Right atrium auricular region (tissue), 2 donors: ENCODE measurements at regions not wholly inside any gene's neighbourhood (a gene's known extent, or its start where the extent isn't known, plus 50 kb on each side); places are given as distances from the start of the nearest gene placed in this dataset.

Source experiments
- DNase-seq: peaks from one replicate; pipeline ENCODE4 v3.0.0-alpha.2; 2019; ENCODE audit warnings: low spot score
- H3K27ac ChIP-seq, 2 donors: fragments of 200-600 bp; sonication (generic); 1 replicate in 1 of 2; 2 replicates in 1 of 2; pipeline ENCODE4 v1.5.1; 2016 to 2019
- H3K27me3 ChIP-seq, 2 donors: fragments of 200-600 bp; sonication (generic); one replicate each; pipeline versions ENCODE4 v1.5.1 to v1.6.0; 2017 to 2019
- H3K36me3 ChIP-seq: fragments of 200-600 bp; sonication (generic); one replicate; pipeline ENCODE4 v1.5.1; 2016
- H3K4me1 ChIP-seq, 2 donors: fragments of 200-600 bp; sonication (generic); one replicate each; pipeline versions ENCODE4 v1.5.1 to v1.6.0; 2017 to 2019
- H3K4me3 ChIP-seq, 2 donors: fragments of 200-600 bp; sonication (generic); 1 replicate in 1 of 2; 2 replicates in 1 of 2; pipeline ENCODE4 v1.5.1; 2017 to 2019; ENCODE audit warnings: mild to moderate bottlenecking in 1 of 2, moderate library complexity in 1 of 2
- H3K9me3 ChIP-seq, 2 donors: fragments of 200-600 bp; sonication (generic); one replicate each; pipeline ENCODE4 v1.5.1; 2019
- TF ChIP-seq, protein P1 (sequence below), 2 donors: fragments of 200-600 bp; sonication (generic); IDR thresholded peaks; one replicate each; pipeline ENCODE4 v1.5.1; 2019; ENCODE audit warnings: antibody characterized with exemption in 2 of 2

- no peak overlapping the region for H3K27ac ChIP-seq
- no peaks in the 10 kb centered on the region for H3K27me3 ChIP-seq
- no peaks in the 10 kb centered on the region for H3K36me3 ChIP-seq
- TF ChIP-seq, protein P1, sequence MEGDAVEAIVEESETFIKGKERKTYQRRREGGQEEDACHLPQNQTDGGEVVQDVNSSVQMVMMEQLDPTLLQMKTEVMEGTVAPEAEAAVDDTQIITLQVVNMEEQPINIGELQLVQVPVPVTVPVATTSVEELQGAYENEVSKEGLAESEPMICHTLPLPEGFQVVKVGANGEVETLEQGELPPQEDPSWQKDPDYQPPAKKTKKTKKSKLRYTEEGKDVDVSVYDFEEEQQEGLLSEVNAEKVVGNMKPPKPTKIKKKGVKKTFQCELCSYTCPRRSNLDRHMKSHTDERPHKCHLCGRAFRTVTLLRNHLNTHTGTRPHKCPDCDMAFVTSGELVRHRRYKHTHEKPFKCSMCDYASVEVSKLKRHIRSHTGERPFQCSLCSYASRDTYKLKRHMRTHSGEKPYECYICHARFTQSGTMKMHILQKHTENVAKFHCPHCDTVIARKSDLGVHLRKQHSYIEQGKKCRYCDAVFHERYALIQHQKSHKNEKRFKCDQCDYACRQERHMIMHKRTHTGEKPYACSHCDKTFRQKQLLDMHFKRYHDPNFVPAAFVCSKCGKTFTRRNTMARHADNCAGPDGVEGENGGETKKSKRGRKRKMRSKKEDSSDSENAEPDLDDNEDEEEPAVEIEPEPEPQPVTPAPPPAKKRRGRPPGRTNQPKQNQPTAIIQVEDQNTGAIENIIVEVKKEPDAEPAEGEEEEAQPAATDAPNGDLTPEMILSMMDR (IDR thresholded peaks at IDR 0.05) = no peak
- no peaks in the 10 kb centered on the region for H3K9me3 ChIP-seq
- H3K4me3 ChIP-seq = no peak overlapping the region
- no peaks in the 10 kb centered on the region for H3K4me1 ChIP-seq
- DNase-seq = no peak
Measured at GRCh38 chr6:80553071-80553740, 446.7 kb downstream of the BCKDHB start.

GRCh38 chr6:80550748-80551147 lies 444.3 kb downstream of the BCKDHB start:
- no peak overlapping the region for H3K4me3 ChIP-seq

DNA sequence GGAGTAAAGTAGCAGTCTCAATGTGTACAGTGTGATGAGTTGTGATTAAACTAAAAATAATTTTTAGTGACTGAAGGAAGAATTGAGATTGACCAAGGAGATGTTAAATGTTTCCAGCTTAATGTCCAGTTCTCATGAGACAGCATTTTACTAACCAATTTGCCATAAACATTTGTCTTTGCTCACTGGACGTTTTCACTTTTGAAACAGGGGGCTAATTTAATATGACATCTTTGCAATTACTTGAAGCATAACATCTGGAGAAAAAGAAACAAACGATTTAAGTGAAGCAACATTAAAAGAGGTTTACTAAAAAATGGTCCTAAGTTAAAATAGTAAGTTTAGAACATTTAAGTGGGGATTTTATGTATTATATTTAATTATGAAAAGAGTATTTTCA lies 443.8 kb downstream of the BCKDHB start:
- DNase-seq = no peak
- no peak overlapping the region for H3K4me3 ChIP-seq

More at GRCh38 chr6:80550748-80551147, 444.3 kb downstream of the BCKDHB start:
- H3K36me3 ChIP-seq = no peaks in the 10 kb centered on the region
- H3K9me3 ChIP-seq = no peaks in the 10 kb centered on the region
- H3K27me3 ChIP-seq = no peaks in the 10 kb centered on the region
- no peak overlapping the region for H3K27ac ChIP-seq
- DNase-seq = no peak
- TF ChIP-seq, protein P1 (IDR thresholded peaks at IDR 0.05) = no peak
- H3K4me1 ChIP-seq = no peaks in the 10 kb centered on the region

GRCh38 chr6:80548532-80548931 lies 442.1 kb downstream of the BCKDHB start:
- DNase-seq = no peak
- Histone ChIP-seq H3K4me1 (no peaks in the 10 kb centered on the region), H3K9me3 (no peaks in the 10 kb centered on the region), H3K4me3 (no peak overlapping the region), H3K27ac (no peak overlapping the region), H3K36me3 (no peaks in the 10 kb centered on the region), H3K27me3 (no peaks in the 10 kb centered on the region)
- TF ChIP-seq, protein P1 (IDR thresholded peaks at IDR 0.05) = no peak

More for the DNA sequence above, 443.8 kb downstream of the BCKDHB start:
- Histone ChIP-seq H3K27ac (no peak overlapping the region), H3K9me3 (no peaks in the 10 kb centered on the region), H3K4me1 (no peaks in the 10 kb centered on the region), H3K36me3 (no peaks in the 10 kb centered on the region), H3K27me3 (no peaks in the 10 kb centered on the region)
- TF ChIP-seq, protein P1 (IDR thresholded peaks at IDR 0.05) = no peak

- H3K27me3 ChIP-seq = no peaks in the 10 kb centered on the region
- no peak overlapping the region for H3K27ac ChIP-seq
- H3K36me3 ChIP-seq = no peaks in the 10 kb centered on the region
- no peak overlapping the region for H3K4me3 ChIP-seq
- no peak for DNase-seq
- TF ChIP-seq, protein P1 (IDR thresholded peaks at IDR 0.05) = no peak
- H3K4me1 ChIP-seq = no peaks in the 10 kb centered on the region
- no peaks in the 10 kb centered on the region for H3K9me3 ChIP-seq
Measured at GRCh38 chr6:80547827-80548226, 441.4 kb downstream of the BCKDHB start.
